Bronchial epithelial cell (primary cell): ENCODE measurements at regions not wholly inside any gene's neighbourhood (a gene's known extent, or its start where the extent isn't known, plus 50 kb on each side); places are given as distances from the start of the nearest gene placed in this dataset.
"Not testable (repeated sequence)": the region's sequence is repeated elsewhere in the genome, so short reads cannot be mapped to it uniquely, and the experiment has no call there.

ENCODE experiments used
- DNase-seq: peaks from one replicate; pipeline ENCODE4 v3.0.0-alpha.2; 2010; ENCODE audit warnings: low read depth
- FAIRE-seq: peaks from 2 replicates; lab custom pipeline; 2011; peaks lifted over from hg19 to GRCh38; lab: Jason Lieb, UNC
- H3K27me3 ChIP-seq: 2 replicates; pipeline ENCODE4 v1.5.1; 2011; ENCODE audit warnings: low read length; ENCODE audit not compliant: control insufficient read depth, insufficient read depth
- H3K36me3 ChIP-seq: 2 replicates; pipeline ENCODE4 v1.5.1; 2011; ENCODE audit warnings: low read length; ENCODE audit not compliant: control insufficient read depth, insufficient read depth
- H3K4me3 ChIP-seq: 2 replicates; pipeline ENCODE4 v1.5.1; 2011; ENCODE audit warnings: mild to moderate bottlenecking, low read depth, low read length, control low read depth
- CTCF ChIP-seq: IDR thresholded peaks from 2 replicates; pipeline ENCODE4 v1.5.1; 2011; ENCODE audit warnings: mild to moderate bottlenecking, moderate library complexity, low read length, control low read depth, inconsistent platforms; ENCODE audit not compliant: insufficient read depth, severe bottlenecking

GRCh38 chr3:4071481-4072184 lies 231.5 kb upstream of the SETMAR start:
- Histone ChIP-seq H3K27me3 (no peaks in the 10 kb centered on the region), H3K4me3 (no peak overlapping the region), H3K36me3 (no peaks in the 10 kb centered on the region)
- FAIRE-seq (no peak), DNase-seq (peak; percentile 25)
- no peak for TF ChIP-seq CTCF

- not testable (repeated sequence) for FAIRE-seq, H3K27me3 ChIP-seq, H3K4me3 ChIP-seq, H3K36me3 ChIP-seq, DNase-seq
These were observed 225.9 kb upstream of the SETMAR start for GRCh38 chr3:4077278-4077677.

GRCh38 chr3:4077950-4078349 lies 225.2 kb upstream of the SETMAR start:
- DNase-seq, result no peak
- Histone ChIP-seq H3K27me3 (no peaks in the 10 kb centered on the region), H3K36me3 (no peaks in the 10 kb centered on the region), H3K4me3 (no peak overlapping the region)
- no peak for TF ChIP-seq CTCF
- no peak for FAIRE-seq

- H3K36me3 ChIP-seq, result no peaks in the 10 kb centered on the region
- TF ChIP-seq CTCF, result no peak
- no peak for DNase-seq
- H3K27me3 ChIP-seq, result no peaks in the 10 kb centered on the region
- FAIRE-seq, result no peak
- no peak overlapping the region for H3K4me3 ChIP-seq
These were observed 224.3 kb upstream of the SETMAR start for GRCh38 chr3:4078903-4079302.

GRCh38 chr3:4079339-4080195 lies 223.6 kb upstream of the SETMAR start:
- no peaks in the 10 kb centered on the region for H3K36me3 ChIP-seq
- no peak for TF ChIP-seq CTCF
- no peak for FAIRE-seq

GRCh38 chr3:4083225-4084015 lies 219.7 kb upstream of the SETMAR start:
- no peak for DNase-seq
- no peak for FAIRE-seq
- TF ChIP-seq CTCF, result no peak
- no peak overlapping the region for H3K4me3 ChIP-seq
- H3K36me3 ChIP-seq, result no peaks in the 10 kb centered on the region
- no peaks in the 10 kb centered on the region for H3K27me3 ChIP-seq

More at GRCh38 chr3:4079339-4080195, 223.6 kb upstream of the SETMAR start:
- no peak for DNase-seq
- Histone ChIP-seq H3K4me3 (no peak overlapping the region), H3K27me3 (no peaks in the 10 kb centered on the region)
